ENCODE measurements at regions not wholly inside any gene's neighbourhood (a gene's known extent, or its start where the extent isn't known, plus 50 kb on each side); places are given as distances from the start of the nearest gene placed in this dataset.

DNA sequence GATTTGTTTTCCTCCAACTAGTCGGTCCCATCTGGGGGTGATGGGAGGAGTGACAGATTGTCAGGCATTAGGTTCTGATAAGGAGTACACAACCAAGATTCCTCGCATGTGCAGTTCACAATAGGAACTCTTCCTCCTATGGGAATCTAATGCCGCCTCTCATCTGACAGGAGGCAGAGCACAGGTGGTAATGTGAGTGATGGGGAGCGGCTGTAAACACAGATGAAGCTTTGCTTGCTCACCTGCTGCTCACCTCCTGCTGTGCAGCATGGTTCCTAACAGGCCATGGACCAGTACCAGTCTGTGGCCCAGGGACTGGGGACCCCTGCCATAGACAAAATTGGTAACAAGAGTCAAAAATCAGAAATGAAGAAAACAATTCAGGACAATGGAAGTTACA lies 173.3 kb upstream of the HMHB1 start:
- TF ChIP-seq EZH2phosphoT487 (IDR thresholded peaks at IDR 0.05; ENCODE audit: low read depth), result no peak
- TF ChIP-seq, protein P1, sequence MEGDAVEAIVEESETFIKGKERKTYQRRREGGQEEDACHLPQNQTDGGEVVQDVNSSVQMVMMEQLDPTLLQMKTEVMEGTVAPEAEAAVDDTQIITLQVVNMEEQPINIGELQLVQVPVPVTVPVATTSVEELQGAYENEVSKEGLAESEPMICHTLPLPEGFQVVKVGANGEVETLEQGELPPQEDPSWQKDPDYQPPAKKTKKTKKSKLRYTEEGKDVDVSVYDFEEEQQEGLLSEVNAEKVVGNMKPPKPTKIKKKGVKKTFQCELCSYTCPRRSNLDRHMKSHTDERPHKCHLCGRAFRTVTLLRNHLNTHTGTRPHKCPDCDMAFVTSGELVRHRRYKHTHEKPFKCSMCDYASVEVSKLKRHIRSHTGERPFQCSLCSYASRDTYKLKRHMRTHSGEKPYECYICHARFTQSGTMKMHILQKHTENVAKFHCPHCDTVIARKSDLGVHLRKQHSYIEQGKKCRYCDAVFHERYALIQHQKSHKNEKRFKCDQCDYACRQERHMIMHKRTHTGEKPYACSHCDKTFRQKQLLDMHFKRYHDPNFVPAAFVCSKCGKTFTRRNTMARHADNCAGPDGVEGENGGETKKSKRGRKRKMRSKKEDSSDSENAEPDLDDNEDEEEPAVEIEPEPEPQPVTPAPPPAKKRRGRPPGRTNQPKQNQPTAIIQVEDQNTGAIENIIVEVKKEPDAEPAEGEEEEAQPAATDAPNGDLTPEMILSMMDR (IDR thresholded peaks at IDR 0.05; ENCODE audit: low read depth, low read length), result no peak

DNA sequence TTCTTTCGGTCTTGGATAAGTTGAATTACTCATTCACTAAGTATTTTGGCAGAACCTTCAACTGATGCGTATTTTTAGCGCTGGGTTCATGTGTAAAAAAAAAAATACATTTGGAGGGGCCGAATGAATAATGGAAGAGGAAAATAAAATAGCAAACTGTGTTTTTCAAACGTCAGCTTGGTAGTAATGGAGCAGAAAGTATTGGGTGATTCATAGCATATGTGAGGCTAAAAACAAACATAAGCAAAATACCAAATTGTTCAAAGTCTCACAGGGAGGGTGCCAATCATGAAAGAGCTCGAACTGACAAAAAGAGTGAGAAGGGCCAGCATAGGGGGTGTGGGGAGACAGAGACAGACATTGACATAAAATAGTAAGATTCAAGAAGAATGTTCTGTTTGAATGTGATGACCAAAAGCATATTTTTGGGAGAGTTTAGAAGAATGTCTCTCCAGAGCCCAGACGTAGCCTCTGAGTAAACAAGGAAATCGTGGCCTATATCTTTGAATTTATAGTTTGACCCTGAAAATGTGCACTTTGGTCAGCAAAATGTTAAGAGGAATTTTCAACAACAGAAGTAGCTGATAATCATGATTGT lies 174.9 kb upstream of the HMHB1 start:
- H2AFZ ChIP-seq (ENCODE audit: low read depth, low read length), result no peak overlapping the region
- no peaks in the 10 kb centered on the region for H3K79me2 ChIP-seq (ENCODE audit: low read length)
- H3K36me3 ChIP-seq (replicated peaks; ENCODE audit: low read depth, low read length), result no peaks in the 10 kb centered on the region
- no peaks in the 10 kb centered on the region for H4K20me1 ChIP-seq (ENCODE audit: insufficient read depth, low read length)
- no peak overlapping the region for H3K4me2 ChIP-seq (ENCODE audit: low read length)
- H3K27ac ChIP-seq (ENCODE audit: low read length), result no peak overlapping the region
- H3K4me1 ChIP-seq (ENCODE audit: low read length), result peaks cover 18% of the 10 kb centered on the region
- no peak overlapping the region for H3K4me3 ChIP-seq (ENCODE audit: low read length)
- TF ChIP-seq, protein P1 (IDR thresholded peaks at IDR 0.05; ENCODE audit: low read depth, low read length), result no peak
- TF ChIP-seq EZH2phosphoT487 (IDR thresholded peaks at IDR 0.05; ENCODE audit: low read depth), result no peak
- no peaks in the 10 kb centered on the region for H3K9me3 ChIP-seq (ENCODE audit: insufficient read depth, low read length)
- no peaks in the 10 kb centered on the region for H3K27me3 ChIP-seq (ENCODE audit: low read depth, low read length)
- no peak overlapping the region for H3K9ac ChIP-seq (ENCODE audit: low read length)

More for the DNA sequence above, 173.3 kb upstream of the HMHB1 start:
- H3K27ac ChIP-seq (ENCODE audit: low read length), result no peak overlapping the region
- no peaks in the 10 kb centered on the region for H3K9me3 ChIP-seq (ENCODE audit: insufficient read depth, low read length)
- H4K20me1 ChIP-seq (ENCODE audit: insufficient read depth, low read length), result no peaks in the 10 kb centered on the region
- H2AFZ ChIP-seq (ENCODE audit: low read depth, low read length), result no peak overlapping the region
- no peaks in the 10 kb centered on the region for H3K27me3 ChIP-seq (ENCODE audit: low read depth, low read length)
- no peak overlapping the region for H3K9ac ChIP-seq (ENCODE audit: low read length)
- H3K79me2 ChIP-seq (ENCODE audit: low read length), result no peaks in the 10 kb centered on the region
- no peaks in the 10 kb centered on the region for H3K36me3 ChIP-seq (replicated peaks; ENCODE audit: low read depth, low read length)
- no peak overlapping the region for H3K4me2 ChIP-seq (ENCODE audit: low read length)
- no peak overlapping the region for H3K4me3 ChIP-seq (ENCODE audit: low read length)
- peaks cover 29% of the 10 kb centered on the region for H3K4me1 ChIP-seq (ENCODE audit: low read length)

DNA sequence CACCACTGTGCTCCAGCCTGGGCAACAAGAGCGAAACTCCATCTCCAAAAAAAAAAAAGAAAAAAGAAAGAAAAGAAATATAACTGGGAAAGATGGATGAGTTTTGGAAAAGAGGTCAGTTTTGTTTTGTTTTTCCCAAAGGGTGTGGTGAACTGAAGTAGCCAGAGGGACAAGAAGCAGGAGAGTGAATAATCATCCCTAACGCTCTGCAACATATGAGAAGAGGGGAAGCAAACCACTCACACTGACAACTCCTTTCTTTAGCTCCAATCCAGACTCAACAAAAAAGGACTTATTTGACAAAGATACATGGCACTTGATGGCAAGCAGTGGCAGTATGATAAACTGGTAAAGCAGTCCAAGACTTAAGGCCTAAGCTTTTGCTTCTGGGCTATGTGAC lies 176.1 kb upstream of the HMHB1 start:
- peaks cover 7% of the 10 kb centered on the region for H3K4me1 ChIP-seq (ENCODE audit: low read length)
- no peaks in the 10 kb centered on the region for H3K27me3 ChIP-seq (ENCODE audit: low read depth, low read length)
- no peak overlapping the region for H3K9ac ChIP-seq (ENCODE audit: low read length)
- H4K20me1 ChIP-seq (ENCODE audit: insufficient read depth, low read length), result no peaks in the 10 kb centered on the region
- H3K27ac ChIP-seq (ENCODE audit: low read length), result no peak overlapping the region
- H3K36me3 ChIP-seq (replicated peaks; ENCODE audit: low read depth, low read length), result no peaks in the 10 kb centered on the region
- H3K4me2 ChIP-seq (ENCODE audit: low read length), result no peak overlapping the region
- TF ChIP-seq, protein P1 (IDR thresholded peaks at IDR 0.05; ENCODE audit: low read depth, low read length), result no peak
- TF ChIP-seq EZH2phosphoT487 (IDR thresholded peaks at IDR 0.05; ENCODE audit: low read depth), result no peak
- H3K79me2 ChIP-seq (ENCODE audit: low read length), result no peaks in the 10 kb centered on the region
- no peak overlapping the region for H2AFZ ChIP-seq (ENCODE audit: low read depth, low read length)
- no peaks in the 10 kb centered on the region for H3K9me3 ChIP-seq (ENCODE audit: insufficient read depth, low read length)
- H3K4me3 ChIP-seq (ENCODE audit: low read length), result no peak overlapping the region

DNA sequence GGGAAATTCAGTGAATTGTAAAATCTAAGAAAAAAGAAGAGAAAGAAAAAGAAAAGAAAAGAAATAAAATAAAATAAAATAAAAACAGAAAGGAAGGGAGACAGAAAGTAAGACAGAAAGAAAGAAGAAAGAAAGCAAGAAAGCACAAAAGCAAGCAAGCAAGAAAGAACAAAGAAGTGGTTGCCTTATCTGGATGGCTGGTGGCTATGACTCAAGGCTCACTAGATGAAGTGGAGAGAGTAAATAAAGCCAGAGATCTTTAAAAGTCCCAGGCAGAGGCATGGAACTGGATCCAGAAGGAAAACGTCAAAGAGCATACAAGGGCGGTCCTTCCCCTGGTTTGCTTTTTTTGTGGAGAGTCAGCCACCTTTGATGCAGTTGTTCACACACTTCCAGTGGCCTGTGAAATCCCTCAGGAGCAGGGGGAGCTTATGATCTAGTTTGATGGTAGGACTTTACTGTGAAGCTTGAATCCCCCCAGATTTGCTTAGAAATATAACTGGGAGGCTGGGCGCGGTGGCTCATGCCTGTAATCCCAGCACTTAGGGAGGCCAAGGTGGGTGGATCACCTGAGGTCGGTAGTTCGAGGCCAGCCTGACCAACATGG lies 176.7 kb upstream of the HMHB1 start:
- H3K36me3 ChIP-seq (replicated peaks; ENCODE audit: low read depth, low read length), result no peaks in the 10 kb centered on the region
- no peak overlapping the region for H3K9ac ChIP-seq (ENCODE audit: low read length)
- TF ChIP-seq EZH2phosphoT487 (IDR thresholded peaks at IDR 0.05; ENCODE audit: low read depth), result no peak
- TF ChIP-seq, protein P1 (IDR thresholded peaks at IDR 0.05; ENCODE audit: low read depth, low read length), result no peak
- no peak overlapping the region for H3K27ac ChIP-seq (ENCODE audit: low read length)
- no peaks in the 10 kb centered on the region for H3K9me3 ChIP-seq (ENCODE audit: insufficient read depth, low read length)
- H3K4me3 ChIP-seq (ENCODE audit: low read length), result no peak overlapping the region
- H3K27me3 ChIP-seq (ENCODE audit: low read depth, low read length), result no peaks in the 10 kb centered on the region
- H3K79me2 ChIP-seq (ENCODE audit: low read length), result no peaks in the 10 kb centered on the region
- H2AFZ ChIP-seq (ENCODE audit: low read depth, low read length), result no peak overlapping the region
- 0 out of 2 replicates have a peak, but pooled peaks cover 3% of the 10 kb centered on the region for H3K4me1 ChIP-seq (ENCODE audit: low read length)
- H4K20me1 ChIP-seq (ENCODE audit: insufficient read depth, low read length), result no peaks in the 10 kb centered on the region
- no peak overlapping the region for H3K4me2 ChIP-seq (ENCODE audit: low read length)
